HG03097 (cell line): ENCODE measurements at regions not wholly inside any gene's neighbourhood (a gene's known extent, or its start where the extent isn't known, plus 50 kb on each side); places are given as distances from the start of the nearest gene placed in this dataset.
A peak's percentile ranks its signal among the peaks of the same experiment; 100 is the strongest.

Experiments
- ATAC-seq: cut with Tn5 transposase; IDR thresholded peaks from one replicate; pipeline ENCODE4 v1.9.1; 2021; ENCODE audit not compliant: unreplicated experiment, low FRiP score

DNA sequence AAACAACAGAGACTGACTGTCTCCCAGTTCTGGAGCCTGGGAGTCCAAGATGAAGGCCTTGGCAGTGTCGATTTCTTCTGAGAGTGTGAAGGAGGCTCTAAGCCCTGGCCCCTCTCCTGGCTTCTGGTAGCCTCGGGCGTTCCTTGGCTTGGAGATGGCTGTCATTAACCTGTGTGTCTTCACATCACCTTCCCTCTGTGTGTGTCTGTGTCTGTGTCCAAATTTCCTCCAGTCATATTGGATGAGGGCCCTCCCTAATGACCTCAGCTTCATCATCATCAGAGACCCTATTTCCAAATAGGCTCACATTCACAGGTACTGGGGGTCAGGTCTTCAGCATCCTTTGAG, 138.3 kb downstream of the TOMM20 start:
- ATAC-seq, result no peak

DNA sequence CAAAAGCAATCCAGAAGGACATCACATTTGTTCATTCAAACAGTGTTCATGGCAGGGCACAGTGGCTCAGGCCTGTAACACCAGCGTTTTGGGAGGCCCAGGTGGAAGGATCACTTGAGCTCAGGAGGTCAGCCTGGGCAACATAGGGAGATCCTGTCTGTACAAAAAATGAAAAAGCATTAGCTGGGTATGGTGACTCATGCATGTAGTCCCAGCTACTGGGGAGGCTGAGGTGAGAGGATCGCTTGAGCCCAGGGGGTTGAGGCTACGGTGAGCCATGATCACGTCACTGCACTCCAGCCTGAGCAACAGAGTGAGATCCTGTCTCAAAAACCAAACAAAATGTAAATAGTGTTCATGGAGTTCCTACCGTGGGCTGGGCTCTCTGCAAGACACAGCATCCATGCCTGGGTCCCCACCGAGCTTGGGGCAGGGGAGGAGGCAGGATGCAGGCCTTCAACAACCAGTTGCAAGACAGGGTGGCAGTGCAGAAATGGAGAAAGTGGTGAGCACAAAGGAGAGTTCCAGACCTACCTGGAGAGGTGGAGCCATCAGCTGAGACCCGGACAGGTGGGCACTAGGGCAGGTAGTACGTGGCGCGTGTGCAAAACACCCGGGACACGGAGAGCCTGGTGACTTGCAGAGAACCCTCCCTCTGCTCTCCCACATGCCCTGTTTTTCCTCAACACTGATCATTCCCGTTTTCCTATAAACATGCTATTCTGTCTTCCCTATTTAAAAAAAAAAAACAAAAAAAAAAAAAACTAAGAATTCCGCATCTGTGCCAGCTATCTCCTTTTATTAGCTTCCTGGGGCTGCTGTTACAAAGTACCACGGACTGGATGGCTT, 138.9 kb downstream of the TOMM20 start:
- no peak for ATAC-seq

DNA sequence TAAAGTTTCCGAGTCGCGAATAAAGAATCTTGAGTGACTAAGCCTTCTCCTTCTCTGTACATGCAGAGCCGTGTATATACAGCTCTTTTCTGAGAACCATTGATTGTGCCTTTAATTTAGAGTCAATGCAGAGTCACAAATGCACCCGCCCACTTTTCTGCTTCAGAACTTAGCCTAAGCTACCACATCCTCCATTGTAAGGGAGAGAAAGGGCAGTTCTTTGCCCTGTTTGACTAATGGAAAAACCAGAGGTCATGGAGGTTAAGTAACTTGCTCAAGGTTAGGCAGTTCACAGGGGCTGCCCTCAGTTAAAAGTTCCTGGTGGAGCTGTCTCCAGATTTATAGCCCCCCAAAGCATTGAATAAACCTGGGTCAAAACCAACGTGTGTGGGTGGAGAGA, 139.6 kb downstream of the TOMM20 start:
- ATAC-seq, result no peak

DNA sequence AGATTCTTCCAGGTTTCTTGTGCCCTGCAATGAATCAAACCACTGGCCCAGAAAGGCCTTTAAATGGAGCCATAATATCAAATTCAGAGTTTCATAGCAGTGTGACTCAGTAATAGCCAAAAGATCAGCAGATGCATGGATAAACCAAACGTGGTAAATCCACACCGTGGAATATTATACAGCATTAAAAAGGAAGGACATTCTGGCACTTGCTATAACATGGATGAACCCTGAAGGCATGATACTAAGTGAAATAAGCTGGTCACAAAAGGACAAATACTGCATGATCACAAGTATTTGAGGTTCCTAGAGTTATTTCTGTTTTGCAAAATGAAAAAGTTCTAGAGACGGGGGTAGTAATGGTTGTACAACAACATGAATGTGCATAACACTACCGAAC, 140.1 kb downstream of the TOMM20 start:
- no peak for ATAC-seq

DNA sequence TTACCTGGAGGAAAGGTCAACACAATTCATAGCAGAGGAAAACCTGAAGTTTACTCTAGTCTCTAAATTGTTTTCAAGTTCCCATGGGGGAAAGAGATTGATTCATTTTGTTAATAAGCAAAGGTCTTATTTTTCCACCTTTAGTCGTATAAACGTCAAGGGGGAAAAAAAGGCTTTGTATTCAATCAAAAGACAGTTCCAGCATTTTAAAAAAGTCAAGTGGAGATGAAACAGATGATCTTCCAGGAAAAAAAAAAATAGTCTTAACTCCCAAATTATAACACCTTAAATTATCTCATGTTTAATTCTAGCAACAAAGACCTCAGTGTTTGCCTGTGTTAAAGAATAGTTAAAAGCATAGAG, 140.5 kb downstream of the TOMM20 start:
- no peak for ATAC-seq

DNA sequence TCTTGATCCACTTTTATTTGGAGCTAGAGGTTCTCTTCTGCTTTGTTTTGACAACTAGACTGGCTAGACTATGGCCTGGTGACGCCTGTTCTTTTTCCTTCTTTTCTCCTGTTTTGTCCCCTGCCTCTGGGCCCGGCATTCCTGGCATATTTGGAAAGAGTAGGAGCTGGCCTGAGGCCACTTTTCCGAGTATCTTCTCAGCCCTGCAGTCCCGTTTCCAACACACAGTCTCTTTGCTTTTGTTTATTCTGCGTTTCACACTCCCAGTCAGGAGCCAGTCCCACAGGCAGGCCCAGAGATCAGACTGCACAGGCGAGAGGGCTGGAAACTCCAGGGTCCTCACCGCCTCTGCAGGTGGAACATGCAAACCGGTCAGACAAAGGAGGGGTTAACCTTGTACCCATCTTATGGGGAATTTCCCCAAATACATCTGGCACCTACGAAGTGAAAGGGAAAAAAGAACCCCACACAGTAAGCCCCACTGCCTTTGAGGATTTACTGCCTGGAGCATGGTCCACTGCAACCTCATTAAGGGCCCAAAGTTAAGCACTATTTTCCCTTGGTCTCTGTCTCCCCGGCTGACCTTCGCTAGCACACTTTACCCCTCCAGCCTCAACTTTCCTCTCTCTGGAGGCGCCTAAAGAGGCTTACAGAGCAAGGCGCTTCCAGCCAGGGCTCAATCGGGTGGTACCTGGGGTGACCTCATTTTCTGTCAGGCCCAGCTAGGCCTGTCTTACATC, 141.1 kb downstream of the TOMM20 start:
- no peak for ATAC-seq

DNA sequence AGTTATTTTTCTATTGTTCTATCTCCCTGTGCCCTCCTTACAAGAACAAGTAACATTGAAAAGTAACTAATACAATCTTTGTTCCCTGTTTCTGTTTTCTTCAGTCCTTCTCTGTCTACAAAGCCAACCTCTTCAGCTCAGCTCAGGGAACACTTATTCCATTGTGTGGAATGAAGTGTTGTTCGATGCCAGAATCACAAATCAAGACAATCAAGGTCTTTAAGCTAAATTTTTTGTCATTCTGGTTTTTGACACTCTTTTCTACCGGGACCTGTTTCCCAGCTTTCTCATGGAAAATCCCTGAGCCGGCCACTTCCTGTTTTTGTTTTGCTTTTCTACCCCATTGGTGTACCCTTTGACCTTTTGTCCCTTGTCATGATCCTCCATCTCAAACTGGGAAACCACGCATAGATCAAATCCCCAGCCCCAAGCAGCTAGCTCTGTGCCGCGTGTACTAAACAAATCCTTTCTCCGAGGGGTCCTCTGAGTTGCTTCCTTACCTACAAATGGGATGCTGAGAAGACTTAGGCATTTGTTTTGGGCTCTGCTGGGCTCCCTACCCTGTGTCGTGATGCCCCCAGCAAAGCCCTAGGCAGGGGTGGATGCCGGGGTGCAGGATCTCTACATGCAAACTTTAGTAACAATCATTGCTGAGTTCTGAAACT, 141.8 kb downstream of the TOMM20 start:
- ATAC-seq, result no peak

DNA sequence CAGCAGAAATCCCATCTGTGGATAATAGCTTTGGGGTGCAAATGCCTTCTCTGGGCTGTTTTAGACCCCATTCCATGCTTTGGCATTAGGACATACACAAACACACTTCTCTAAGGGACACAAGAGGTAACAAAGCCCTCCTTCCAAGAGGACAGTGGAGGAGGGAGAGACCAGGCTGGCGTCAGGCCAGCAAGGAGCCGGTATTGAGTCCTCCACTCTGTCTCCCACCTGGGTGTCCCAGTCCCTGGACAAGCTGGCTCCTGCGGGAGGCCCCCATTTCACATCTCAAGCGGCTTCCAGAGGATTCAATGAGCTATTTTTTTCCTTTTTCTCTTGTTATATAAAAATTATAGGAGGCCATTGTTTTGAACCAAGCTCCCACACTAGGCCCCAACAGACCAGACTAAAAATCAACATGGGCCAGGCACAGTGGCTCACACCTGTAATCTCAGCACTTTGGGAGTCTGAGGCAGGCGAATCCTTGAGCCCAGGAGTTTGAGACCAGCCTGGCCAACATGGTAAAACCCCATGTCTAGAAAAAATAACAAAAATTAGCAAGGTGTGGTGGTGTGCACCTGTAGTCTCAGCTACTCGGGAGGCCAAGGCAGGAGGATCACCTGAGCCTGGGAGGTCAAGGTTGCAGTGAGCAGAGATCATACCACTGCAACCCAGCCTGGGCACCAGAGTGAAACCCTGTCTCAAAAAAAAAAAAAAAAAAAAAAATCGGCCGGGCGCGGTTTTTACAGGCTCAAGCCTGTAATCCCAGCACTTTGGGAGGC, 142.9 kb downstream of the TOMM20 start:
- ATAC-seq, result no peak

DNA sequence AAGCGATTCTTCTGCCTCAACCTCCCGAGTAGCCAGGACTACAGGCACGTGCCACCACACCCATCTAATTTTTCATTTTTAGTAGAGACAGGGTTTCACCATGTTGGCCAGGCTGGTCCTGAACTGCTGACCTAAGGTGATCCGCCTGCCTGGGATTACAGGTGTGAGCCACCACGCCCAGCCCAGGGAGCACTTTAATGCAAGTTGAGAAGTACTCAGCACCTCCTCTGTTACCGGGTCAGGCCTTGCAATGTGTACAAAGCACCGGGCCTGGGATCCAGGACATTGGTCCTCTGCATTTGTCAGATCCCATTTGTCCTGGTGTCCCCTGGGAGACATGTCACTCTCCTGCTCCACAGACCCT, 143.6 kb downstream of the TOMM20 start:
- no peak for ATAC-seq

DNA sequence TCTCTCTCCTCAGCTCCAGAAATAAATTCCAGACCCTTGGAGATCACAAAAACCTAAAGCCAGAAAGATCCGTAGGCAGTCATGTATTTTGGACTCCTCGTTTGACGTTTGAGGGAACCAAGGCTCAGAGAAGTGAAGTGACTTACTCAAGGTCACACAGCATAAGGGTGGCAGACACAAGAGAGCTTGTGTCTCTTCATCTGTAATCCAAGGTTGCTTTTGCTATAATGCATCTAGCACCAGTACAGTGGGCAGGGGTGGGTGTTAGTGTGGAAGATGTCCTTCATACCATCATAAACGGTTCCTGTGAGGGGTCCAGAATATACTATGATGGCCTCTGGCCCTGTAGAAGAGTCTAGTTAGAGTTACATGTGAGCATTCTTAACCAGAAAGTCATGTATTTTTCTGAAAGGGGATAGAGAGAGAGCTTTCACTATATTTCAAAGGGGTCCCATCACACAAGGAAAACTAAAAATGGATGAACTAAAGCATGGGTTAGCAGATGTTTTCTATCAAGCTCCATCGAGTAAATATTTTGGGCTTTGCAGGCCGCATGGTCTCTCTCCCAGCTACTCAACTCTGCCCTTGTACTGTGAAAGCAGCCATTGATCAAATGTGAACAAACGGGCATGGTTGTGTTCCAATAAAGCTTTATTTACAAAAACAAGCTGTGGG, 144.9 kb downstream of the TOMM20 start:
- no peak for ATAC-seq

DNA sequence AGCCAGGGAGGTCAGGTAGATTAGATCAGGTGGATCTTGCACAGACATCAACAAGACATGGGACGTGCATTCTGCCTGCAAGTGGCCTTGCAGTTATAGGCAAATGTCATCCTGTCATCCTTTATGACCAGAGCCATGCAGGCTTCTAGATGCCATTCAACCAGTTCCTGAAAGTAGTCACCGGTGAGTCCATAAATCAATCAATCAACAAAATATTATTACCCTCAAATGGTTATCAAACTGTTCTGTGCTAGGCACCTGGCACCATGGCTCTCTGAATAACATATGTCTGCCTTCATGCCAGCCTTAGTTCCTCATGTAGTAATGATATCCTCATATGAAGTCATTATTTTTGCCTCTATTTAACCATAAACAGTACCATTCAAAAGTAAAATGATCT, 146.9 kb downstream of the TOMM20 start:
- no peak for ATAC-seq

DNA sequence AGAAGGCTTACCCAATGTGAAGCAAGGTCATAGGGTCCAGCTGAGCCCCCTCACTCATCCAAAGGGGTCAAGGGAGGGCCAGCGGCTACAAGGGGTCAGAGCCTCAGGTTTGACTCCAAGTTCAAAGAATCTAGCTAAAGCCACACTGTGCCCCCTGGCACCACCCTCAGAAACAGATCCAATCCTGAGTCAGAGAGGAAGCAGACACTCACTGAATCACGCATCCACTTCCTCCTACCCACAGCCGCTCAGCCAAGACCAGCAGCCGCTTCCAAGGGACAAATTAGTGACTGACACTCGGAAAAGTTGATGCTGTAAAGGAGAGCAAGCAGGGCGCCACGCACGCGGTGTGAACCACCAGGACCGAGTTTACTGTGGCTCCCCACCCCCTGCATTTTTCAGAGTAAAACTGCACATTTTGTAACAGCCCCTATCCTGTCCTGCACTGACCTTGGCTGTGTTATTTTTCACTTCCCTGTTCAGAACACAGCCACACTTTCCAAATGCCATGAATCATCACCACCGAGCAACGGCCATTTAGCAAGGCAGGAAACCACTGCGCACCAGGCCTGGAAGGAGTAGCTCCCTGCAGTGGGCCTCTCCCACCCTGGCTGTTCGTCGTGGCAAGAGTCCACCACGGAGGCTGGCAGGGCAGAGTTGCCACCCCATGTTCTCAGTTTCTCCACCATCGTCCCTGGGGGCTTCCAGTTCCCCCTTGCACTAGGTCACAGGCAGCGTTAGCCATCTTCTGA, 147.8 kb downstream of the TOMM20 start:
- peak; percentile 35 for ATAC-seq

DNA sequence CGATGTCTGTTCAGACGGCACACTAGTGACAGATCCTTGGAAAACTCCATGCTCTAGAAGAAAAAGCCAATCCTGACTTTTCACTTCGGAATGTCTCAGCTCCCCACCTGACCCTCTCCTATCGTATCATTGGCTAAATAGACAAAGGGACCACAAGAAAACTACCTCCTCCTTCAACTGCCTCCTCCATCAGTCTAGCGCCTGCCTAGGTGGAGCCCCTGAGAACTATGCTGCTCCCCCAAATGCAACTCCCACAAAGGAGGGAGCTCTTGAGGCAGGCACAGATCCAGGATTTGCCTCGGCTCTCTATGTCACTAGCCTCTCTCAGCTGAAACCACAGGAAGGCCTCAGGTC, 148.4 kb downstream of the TOMM20 start:
- ATAC-seq, result peak; percentile 8

DNA sequence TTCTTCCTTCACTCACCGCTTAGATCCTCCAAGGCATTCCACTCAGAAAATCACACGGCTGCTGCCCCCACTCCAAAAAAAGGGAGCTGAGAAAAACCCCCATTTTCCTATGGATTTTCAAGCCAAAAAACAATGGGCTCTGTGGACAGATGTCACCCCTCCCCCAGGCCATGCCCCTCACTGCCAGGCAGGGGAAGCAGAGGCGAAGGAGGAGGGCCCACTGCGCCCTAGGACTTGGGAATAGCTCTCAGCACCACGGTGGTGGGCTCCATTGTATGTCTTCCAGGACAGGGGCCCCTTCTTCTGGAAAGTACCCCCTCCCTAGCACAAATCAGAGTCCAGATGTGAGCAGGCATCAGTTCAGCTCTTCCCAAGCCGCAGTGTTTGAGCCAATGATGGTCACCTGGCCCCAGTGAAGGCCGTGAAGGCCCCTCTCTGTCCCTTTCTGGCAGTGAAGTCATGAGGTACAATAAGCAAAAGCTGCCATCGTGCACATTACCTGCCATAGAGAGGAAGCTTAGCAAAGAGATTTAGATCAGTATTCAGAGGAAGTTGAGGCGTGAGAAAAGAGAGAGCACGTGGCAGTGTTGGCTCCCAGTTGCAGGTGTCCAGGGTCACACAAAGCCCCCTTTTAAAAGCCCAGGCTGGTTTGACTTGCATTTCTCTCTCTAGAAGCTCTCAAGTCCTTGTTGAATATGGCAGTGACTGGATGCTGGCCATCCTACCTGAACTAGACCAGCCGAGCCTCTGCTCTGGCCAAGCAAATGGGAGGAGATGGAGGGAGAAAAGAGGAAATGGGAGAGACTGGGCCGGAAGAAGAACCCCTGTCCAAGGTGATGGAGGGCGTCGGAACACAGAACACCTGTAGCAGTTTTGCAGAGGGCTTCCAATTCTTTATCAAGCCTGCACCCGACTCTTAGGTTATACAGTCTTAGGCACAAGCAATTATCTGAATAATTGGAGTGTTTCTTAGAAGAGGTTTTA, 149.0 kb downstream of the TOMM20 start:
- no peak for ATAC-seq

DNA sequence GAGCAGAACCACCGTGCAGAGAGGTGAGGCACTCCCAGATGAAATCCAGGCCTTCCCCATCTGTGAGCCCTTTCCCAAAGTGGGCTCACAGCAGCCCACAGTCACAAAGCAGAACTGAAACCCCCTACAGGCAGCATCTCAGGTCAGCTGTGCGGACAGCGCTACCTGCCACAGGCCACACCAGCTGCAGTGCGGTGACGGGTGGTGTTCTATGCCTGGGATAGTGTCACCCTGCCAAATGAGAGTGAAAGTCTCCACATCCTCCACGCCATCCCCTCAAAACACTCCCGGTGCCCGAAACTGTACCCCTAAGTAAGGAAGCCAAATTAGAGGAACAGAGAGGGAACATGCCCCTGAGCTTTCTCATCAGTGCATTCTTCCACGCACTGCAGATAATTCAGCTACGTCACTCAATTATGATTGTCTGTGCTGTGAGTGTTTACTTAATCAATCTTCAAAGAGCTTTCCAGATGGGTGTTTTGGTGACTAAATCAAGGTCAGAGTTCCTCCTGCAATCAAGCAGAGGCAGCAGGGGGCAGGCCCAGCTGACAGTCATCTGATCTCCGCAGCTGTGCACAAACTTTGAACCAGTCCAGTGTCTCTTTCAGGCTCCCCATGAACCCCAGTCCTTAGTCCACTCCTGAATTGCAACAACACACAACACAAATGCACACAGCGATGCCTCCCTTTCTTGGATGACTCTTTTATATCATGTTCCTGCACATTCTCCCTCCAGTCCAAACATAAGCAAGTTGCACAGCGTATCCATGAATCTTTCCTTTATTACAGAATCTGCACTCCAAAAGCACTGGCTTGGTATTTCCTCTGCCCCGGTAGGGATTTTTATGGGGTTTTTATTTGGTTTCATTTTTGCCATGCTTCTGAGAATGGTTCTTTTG, 150.0 kb downstream of the TOMM20 start:
- ATAC-seq, result peak; percentile 53

DNA sequence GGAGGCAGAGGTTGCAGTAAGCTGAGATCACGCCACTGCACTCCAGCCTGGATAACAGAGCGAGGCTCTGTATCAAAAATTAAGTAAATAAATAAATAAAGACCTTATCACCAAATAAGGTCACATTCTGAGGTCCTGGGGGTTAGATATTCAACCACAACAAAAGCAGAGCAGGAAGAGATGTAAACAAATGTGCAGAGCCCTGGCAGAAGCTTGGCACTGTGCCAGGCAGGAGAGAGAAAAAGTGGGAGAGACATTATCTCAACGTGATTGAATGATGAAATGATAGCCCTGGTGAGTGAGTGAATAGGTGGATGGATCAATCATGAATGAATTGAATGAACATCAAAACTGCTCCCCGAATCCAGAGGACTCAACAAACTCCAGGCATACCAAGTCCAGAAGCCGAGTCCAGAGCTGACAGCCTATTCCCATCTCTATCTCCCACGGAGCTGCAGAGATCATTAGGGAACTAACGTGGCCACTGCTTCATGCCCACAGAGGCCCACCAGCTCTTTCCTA, 150.7 kb downstream of the TOMM20 start:
- no peak for ATAC-seq

DNA sequence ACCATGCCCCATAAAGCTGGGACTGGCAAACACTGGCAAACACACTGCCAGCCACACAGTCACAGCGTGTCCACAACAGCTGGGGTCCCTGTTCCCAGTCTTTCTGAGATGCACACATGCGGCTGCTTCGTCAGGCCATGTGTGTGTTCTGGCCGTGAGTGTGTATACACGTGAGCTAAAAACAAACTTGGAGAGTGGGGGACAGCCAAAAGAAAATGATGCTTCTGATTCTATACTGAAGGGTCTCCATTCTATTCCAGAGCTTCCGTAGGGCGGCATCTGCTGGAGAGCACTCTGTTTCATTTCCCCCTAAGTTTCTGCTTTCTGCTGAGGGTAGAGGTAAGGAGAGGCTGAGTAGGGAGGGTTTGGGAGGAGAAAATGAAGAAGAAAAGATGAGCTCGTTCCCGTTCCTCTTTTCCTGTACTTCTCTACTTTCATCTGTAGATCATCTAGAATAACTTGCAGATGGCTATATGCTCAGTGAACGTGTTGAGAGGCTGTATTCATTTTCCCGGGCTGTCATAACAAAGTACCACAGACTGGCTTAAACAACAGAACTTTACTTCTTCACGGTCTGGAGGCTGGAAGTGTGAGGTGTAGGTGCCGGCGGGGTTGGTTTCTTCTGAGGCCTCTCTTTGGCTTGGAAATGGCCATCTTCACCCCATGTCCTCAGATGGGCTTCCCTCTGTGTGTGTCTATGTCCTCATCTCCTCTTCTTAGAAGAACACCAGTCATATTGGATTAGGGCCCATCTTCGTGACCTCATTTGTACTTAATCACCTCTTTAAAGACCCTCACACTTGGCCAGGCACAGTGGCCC, 151.6 kb downstream of the TOMM20 start:
- no peak for ATAC-seq
